Activated CD8-positive, alpha-beta memory T cell treated with anti-CD3 and anti-CD28 coated beads for 36 hours (primary cell): ENCODE measurements at regions not wholly inside any gene's neighbourhood (a gene's known extent, or its start where the extent isn't known, plus 50 kb on each side); places are given as distances from the start of the nearest gene placed in this dataset.

ENCODE experiments used
- CTCF ChIA-PET: fragments of 350-600 bp; sonication (Branson Sonifier 250); formaldehyde crosslinking; loops from one replicate; lab custom pipeline; 2021; ENCODE audit warnings: antibody characterized with exemption; lab: Charles Lee
- POLR2A ChIA-PET: fragments of 350-600 bp; sonication (Branson Sonifier 250); formaldehyde crosslinking; loops from one replicate; lab custom pipeline; 2021; ENCODE audit warnings: antibody characterized with exemption; lab: Charles Lee

- ChIA-PET CTCF (no interaction called here), POLR2A (no interaction called here)
Observed at GRCh38 chr14:105797546-105797945, 271.2 kb downstream of the TMEM121 start.

GRCh38 chr14:105805701-105806100, 279.3 kb downstream of the TMEM121 start:
- ChIA-PET CTCF (no interaction called here), POLR2A (no interaction called here)

DNA sequence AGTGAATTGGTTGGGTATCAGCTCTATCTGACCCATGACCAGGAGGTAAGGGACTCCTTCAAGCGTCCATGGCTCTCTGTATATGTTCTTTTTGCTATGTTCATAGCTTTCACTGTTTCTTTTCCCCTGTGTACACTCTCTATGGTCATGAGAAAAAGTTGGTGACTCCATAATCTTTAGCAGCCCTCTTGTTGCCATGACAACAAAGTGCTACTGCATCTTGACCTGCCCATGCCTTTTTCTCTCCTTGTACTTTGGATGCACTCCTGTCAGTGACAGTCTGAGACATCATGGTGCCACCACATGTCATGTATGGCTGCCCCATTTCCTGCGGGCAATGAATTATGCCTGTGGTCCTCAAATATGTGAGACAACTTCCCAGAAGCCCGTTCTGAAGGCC, 280.2 kb downstream of the TMEM121 start:
- POLR2A ChIA-PET, result no interaction called here
- CTCF ChIA-PET, result no interaction called here

GRCh38 chr14:105817971-105818711, 291.8 kb downstream of the TMEM121 start:
- ChIA-PET CTCF (no interaction called here), POLR2A (no interaction called here)

GRCh38 chr14:105818712-105819005, 292.3 kb downstream of the TMEM121 start:
- ChIA-PET CTCF (no interaction called here), POLR2A (no interaction called here)

- POLR2A ChIA-PET, result no interaction called here
- CTCF ChIA-PET, result interaction anchor here (1.2 kb wide), 1 partner anchor 19 kb away, joined by 3 read pairs; no protein-coding TSS in a partner anchor
Observed at GRCh38 chr14:105830171-105830570, 303.8 kb downstream of the TMEM121 start.

- ChIA-PET POLR2A (no interaction called here), CTCF (no interaction called here)
Observed at GRCh38 chr14:105836160-105836559, 309.8 kb downstream of the TMEM121 start.

DNA sequence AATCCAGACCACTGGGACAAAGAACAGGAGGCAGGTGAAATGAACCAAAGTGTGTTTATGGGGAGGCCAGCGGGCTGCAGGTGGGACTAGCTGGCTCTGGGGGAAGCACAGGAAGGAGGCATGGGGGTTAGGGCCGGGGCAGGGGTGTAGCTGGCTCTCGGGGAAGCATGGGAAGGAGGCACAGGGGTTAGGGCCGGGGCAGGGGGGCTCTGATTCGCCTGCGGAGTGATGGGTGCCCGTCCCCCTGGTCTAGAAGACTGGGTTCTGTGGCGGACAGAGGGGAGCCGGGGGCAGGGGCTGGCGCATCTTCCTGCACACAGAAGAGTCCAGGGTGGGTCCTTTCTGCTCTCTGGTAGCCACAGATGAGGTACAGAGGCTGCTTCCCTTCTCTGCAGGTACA, 310.3 kb downstream of the TMEM121 start:
- ChIA-PET CTCF (no interaction called here), POLR2A (no interaction called here)

GRCh38 chr14:105837349-105838063, 311.1 kb downstream of the TMEM121 start:
- CTCF ChIA-PET, result no interaction called here
- POLR2A ChIA-PET, result no interaction called here

- ChIA-PET POLR2A (no interaction called here), CTCF (no interaction called here)
Observed at GRCh38 chr14:105838107-105838506, 311.7 kb downstream of the TMEM121 start.

- ChIA-PET POLR2A (no interaction called here), CTCF (no interaction called here)
Observed at GRCh38 chr14:105838591-105839424, 312.4 kb downstream of the TMEM121 start.

DNA sequence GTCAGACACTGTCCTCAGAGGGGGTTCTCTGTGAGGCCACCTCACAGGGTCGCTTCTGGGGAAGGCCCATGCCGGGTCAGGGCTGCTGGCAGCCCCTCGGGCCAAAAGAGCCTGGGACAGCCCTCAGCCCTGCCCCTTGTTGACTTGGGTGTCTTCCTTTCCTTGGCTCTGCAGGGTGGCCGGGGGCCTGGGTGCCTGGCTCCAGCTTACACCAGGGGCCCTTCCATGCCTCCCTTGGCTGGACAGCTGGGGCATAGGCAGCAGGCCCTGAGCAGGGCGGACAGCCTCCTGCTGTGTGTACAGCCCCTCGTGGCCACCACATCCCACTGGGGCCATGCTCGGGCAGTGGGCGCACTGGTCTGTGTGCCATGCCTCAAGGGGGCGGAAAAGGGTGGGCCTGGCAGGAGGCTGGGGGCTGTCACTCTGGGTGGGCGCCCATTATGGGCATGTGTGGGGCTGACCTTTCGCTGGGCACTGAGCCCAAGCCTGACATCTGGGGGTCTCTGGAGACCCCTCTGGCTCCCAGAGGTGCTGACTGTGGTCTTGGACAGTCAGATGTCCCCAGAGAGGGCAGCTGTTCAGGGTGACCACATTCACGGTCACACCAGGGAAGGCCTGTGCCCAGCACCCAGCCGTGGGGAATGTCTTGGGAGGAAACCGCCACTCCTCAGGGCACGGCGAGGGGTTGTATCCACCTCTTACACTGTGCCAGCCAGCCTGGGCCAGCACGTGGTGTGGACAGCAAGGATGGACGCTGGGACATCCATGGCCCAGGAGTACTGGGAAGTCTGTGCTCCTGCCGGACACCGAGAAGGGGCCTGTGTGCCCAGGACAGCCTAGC, 313.3 kb downstream of the TMEM121 start:
- POLR2A ChIA-PET, result no interaction called here
- CTCF ChIA-PET, result no interaction called here

DNA sequence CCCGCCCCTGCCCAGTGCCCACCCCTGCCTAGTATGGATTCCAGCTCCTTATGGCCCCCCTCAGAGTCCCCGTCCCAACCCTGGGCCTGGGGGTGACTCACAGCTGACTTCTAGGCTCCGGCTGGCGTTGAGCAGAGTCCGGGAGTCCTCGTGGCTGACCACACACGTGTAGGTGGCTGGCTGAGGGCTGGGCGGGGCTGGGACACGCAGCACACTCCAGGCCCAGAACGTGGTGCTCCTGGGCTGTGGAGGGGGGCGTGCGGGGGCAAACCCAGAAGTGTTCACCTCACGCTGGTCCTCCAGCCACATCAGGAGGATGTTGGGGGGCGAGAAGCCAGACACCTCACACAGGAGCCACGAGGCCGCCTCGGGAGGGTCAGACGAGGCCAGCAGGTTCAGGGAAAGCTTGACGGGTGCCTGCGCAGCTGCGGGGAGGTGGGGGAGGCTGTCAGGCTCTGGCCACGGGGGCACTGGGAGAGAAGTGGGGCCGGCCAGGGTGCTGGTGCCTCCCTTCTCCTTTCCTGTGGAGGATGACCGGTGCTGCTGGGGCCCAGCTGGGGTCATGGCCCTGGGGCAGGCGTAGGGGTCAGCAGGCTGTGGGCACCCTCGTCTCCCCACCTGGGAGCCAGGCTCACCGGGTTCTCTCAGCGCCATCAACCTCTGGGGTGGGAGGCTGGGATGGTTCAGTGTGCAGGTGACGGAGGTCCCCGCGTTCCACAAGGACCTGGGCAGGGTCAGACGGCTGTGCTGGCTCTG, 314.1 kb downstream of the TMEM121 start:
- ChIA-PET CTCF (no interaction called here), POLR2A (no interaction called here)

GRCh38 chr14:105841022-105842009, 314.9 kb downstream of the TMEM121 start:
- ChIA-PET POLR2A (no interaction called here), CTCF (no interaction called here)

- ChIA-PET POLR2A (no interaction called here), CTCF (no interaction called here)
Observed at GRCh38 chr14:105842105-105842504, 315.7 kb downstream of the TMEM121 start.

DNA sequence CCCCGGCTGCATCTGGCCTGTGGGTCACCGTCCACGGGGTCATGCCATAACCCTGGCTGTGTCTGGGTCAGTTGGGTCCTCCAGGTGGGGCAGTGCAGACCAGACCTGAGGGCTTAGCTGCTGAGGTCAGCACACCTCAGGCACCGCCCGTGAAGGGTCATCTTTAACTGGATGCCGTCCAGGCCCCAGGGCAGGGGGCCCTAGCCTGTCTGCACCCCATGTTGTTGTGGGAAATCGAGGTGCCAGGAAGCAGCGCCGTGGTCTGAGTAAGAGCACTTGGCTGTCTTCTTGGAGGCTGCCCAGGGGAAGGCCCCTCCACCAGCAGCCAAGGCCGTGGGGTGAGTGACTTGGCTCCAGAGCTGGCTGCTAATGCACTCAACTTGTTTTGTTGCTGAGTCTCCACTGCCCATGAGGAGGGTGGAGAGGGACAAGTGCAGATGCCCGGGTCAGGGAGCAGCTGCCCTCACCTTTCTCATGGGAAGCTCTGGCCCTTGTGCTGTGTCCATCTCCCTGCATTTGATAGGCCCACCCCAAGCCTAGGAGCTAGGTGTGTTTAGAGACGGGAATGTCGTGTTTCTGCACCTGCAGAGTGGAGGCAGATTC, 317.2 kb downstream of the TMEM121 start:
- ChIA-PET CTCF (no interaction called here), POLR2A (no interaction called here)

DNA sequence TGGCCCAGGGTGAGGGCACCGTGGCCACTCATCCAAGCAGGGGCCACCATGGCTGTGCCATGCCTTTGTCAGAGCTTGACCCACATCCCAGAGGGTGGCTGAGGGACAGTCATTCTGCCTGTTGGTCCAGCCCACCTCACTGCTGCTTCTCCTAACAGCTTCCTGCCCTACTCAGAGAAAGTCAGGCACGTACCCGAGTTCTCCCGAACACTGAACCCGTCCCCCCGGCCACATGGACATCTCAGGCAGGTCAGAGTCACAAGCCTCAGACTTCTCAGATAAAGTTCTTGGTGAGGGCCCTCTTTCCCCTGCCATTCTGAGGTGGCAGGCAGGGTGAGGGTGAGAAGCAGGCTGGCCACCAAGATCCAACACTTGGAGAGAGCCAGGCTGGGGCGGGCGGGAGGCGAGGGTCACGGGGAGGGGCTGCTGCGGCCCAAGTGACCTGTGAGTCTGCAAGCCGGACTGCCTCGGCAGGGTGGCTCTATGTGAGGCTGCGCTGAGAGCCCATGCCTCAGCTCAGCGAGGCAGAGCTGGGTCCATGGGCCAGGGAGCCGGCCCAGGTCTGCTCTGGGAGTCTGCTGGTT, 317.8 kb downstream of the TMEM121 start:
- ChIA-PET CTCF (interaction anchor here (0.8 kb wide), 1 partner anchor 93 kb away, joined by 5 read pairs; no protein-coding TSS in a partner anchor), POLR2A (no interaction called here)
